EH (cell line): ENCODE measurements at regions not wholly inside any gene's neighbourhood (a gene's known extent, or its start where the extent isn't known, plus 50 kb on each side); places are given as distances from the start of the nearest gene placed in this dataset.
A peak's percentile ranks its signal among the peaks of the same experiment; 100 is the strongest.
"Not testable (repeated sequence)": the region's sequence is repeated elsewhere in the genome, so short reads cannot be mapped to it uniquely, and the experiment has no call there.

Source experiments
- DNase-seq: peaks from one replicate; pipeline ENCODE4 v3.0.0-alpha.2; 2015; ENCODE audit warnings: low read depth

DNA sequence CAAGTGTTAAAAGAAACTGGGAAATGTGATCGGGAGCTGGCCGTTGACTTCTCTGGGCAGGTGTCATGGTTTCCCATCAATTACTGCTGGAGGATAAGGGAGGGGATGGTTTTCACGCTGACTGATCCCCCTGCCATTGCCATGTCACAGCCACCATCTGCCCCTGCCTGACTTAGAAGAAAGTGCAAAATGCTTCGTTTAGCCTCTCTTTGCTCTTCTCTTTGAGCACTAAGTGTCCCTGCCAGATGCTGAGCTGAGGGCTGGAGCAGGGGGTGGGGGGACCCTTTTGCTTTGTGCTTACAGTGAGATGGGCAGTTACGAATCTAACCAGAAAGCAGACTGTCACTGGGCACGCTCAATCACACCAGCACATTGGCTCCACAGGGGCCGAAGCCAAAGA, 138.4 kb upstream of the ALDH1B1 start:
- no peak for DNase-seq

DNA sequence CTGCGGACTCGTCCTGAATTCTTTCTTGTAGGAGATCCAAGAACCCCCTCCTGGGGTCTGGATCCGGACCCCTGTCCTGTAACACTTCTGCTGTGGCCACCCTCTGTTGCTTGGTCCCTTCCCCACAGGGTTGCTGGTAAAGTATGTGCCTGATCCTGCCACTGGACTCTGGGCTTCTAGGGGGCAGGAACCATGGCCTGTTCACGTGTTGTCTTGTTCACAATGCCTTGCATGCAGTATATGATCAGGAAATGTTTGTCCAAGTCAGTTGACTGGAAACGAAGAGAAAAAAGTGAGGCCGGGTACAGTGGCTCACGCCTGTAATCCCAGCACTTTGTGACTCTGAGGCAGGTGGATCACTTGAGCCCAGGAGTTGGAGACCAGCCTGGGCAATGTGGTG, 139.3 kb upstream of the ALDH1B1 start:
- no peak for DNase-seq

GRCh38 chr9:38251036-38251860, 141.3 kb upstream of the ALDH1B1 start:
- no peak for DNase-seq

- DNase-seq = no peak
Measured at GRCh38 chr9:38250279-38251035, 142.0 kb upstream of the ALDH1B1 start.

GRCh38 chr9:38249587-38250210, 142.8 kb upstream of the ALDH1B1 start:
- no peak for DNase-seq

- no peak for DNase-seq
Measured at GRCh38 chr9:38249049-38249448, 143.5 kb upstream of the ALDH1B1 start.

DNA sequence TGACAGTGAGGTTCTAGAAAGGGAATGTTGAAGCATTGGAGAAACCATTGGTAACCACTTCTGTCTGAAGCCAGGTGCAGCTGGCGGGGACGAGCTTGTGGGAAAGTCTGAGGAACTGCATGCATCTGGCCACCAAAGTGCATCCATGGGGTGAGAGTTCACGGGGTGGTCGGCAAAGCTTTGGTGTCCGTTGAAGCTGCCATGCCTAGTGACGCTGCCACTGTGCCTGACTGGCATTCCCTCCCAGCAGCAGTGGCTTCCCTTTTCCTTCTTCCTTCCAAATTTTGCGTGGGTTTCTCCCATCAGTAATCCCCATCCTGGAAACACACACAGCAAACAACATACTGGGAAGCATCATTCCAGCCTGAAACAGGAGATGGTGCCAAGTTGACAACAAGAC, 145.7 kb upstream of the ALDH1B1 start:
- no peak for DNase-seq

DNA sequence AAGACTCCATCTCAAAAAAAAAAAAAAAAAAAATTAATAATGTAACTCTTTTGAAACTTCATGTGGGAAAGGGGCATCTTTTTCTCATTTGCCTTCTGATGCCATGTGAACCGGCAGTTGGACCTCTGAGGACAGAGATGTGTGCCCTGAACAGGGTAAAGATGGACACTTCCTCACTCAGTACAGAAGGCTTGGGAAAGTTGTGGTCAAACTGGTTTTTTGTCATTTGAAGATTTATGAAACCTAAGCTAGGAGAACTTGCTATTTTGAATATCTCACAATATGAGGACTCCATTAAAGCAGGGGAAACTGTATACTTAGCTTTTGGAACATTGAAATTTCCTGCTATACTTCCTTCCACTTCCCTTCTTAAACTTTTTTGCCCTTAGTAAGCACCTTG, 147.5 kb upstream of the ALDH1B1 start:
- no peak for DNase-seq

DNA sequence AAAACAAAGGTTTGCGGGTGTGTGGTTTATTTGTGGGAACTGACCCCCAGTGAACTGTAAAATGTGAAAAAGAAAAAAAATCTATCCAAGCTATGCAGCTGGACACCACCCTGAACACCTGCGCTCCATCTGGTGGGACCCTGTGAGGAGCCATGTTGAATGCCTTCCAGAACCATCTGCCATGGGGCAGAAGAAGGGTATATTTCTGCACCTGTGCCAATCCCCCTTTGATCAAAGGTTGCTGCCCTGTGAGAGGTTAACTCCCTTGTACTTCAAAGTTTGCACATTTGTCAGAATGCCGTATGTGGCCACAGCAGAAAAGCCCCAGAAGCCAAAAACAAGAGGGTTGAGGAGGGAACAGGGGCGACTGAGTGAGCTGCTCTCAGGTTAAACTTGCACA, 148.5 kb upstream of the ALDH1B1 start:
- no peak for DNase-seq

GRCh38 chr9:38242151-38242550, 150.4 kb upstream of the ALDH1B1 start:
- DNase-seq = not testable (repeated sequence)

DNA sequence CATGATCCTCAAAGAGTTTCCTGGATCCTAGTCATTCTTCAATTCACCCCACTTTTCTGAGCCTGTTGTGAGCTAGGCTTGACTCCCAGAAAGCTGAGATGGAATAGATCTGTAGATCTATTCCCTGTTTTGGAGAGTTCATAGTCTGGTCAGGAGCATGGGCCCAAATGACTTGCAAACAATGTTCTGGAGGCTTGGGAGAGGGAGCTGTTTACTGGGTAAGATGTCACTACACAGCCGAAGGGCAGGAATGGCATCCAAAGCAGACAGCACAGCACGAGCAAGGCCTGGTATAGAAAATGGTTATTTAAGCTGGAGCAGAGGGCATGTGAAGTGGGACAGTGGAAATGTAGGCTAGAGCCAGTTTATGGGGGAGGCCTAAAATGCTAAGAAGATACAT, 152.5 kb upstream of the ALDH1B1 start:
- DNase-seq = no peak

DNA sequence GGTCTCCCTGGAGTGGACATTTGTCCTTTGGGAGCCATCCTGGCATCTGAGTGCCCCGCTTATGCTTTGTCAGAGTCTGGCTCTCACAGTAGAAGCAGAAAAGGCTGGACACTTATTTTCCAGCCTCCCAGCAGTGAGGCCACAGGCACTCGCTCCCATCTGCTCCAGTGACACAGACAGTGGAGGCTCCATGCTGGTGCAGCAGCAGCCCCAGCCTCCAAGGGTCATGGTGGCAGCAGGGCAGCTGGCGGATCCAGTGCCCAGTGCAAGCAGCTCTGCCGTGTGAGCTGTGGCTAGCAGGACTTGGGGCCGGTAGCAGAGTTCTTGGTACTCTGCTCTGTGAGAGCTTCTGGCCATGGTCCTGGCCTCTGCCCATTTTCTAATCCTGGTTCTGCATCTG, 157.3 kb upstream of the ALDH1B1 start:
- no peak for DNase-seq

- peak; percentile 2 for DNase-seq
Measured at GRCh38 chr9:38234479-38235170, 157.9 kb upstream of the ALDH1B1 start.

GRCh38 chr9:38233796-38234355, 158.6 kb upstream of the ALDH1B1 start:
- DNase-seq = no peak

GRCh38 chr9:38233343-38233742, 159.2 kb upstream of the ALDH1B1 start:
- no peak for DNase-seq

- no peak for DNase-seq
Measured at GRCh38 chr9:38232895-38233294, 159.6 kb upstream of the ALDH1B1 start.

GRCh38 chr9:38229504-38230155, 160.6 kb upstream of the SHB start:
- DNase-seq = no peak

DNA sequence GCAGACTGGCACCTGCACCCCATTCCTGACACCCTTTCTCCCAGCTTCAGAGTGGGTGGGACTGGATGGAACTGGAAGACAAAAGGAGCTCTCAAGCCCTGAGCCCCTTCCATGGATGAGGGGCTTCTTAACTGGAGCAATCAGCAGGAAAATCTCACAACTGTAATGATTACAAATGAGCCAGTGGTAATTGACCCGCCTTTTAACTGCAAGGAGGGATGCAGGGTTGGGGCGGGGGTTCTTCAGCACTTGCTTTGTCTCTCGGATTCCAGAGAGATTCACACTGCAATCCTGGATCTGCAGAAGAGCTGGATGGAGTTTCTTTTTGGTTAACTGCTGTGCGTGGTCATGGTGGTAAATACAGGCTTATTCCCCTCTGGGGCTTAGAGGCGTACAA, 160.1 kb upstream of the SHB start:
- no peak for DNase-seq

DNA sequence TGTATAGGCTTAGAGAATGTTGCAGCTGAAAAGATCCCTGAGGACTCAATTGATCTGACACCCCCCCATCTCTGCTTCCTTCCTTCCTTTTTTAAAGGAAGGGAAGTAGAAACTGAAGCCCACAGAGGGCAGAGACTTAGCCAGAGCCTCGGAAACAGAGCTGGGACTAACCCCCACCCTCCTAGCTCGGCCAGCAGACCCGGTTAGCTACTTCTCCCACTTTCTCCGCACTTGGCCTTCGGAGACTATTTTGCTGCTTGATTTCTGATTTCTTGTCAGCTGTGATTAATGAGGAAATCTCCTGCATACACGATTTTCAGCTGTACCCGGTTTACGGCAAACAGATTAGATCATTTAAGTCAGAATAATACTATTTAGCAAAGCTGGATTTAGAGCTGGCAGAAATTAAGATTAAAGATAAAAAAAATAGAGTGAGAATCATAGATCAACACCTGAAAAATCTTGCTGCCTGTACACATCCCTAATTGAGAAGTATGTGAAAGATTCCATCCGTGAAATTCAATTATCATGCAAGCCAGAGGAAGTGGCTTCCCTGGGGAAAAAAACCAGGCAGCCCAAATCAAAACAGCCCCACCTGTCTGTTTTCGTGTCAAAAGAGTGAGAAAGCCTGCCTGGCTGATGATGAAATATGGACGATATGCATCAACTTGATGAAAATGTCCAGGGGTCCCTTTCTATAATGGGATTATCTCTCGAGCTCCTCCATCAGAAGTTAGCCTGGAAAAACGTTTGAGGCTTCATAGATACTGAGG, 159.5 kb upstream of the SHB start:
- DNase-seq = no peak

- DNase-seq = peak; percentile 3
Measured at GRCh38 chr9:38227656-38228055, 158.6 kb upstream of the SHB start.

GRCh38 chr9:38227061-38227540, 158.1 kb upstream of the SHB start:
- DNase-seq = peak; percentile 80
